NCI-H2107 treated with DMSO at 0.1 percent for 48 hours (cell line): ENCODE measurements at regions not wholly inside any gene's neighbourhood (a gene's known extent, or its start where the extent isn't known, plus 50 kb on each side); places are given as distances from the start of the nearest gene placed in this dataset.

Experiments used
- DNase-seq: peaks from one replicate; lab custom pipeline; 2025; ENCODE audit not compliant: unreplicated experiment; lab: John Stamatoyannopoulos, UW

GRCh38 chr2:13091455-13091854 is 374.7 kb downstream of the TRIB2 start:
- DNase-seq = no peak

GRCh38 chr2:13091861-13092378 is 375.2 kb downstream of the TRIB2 start:
- DNase-seq = no peak

- DNase-seq = no peak
Observed at GRCh38 chr2:13093416-13093991, 376.8 kb downstream of the TRIB2 start.

GRCh38 chr2:13102397-13103063 is 385.8 kb downstream of the TRIB2 start:
- DNase-seq = no peak

GRCh38 chr2:13103151-13103550 is 386.4 kb downstream of the TRIB2 start:
- no peak for DNase-seq

GRCh38 chr2:13103778-13104493 is 387.2 kb downstream of the TRIB2 start:
- no peak for DNase-seq

GRCh38 chr2:13104723-13105122 is 388.0 kb downstream of the TRIB2 start:
- no peak for DNase-seq

GRCh38 chr2:13106302-13106701 is 389.6 kb downstream of the TRIB2 start:
- no peak for DNase-seq

GRCh38 chr2:13109516-13109915 is 392.8 kb downstream of the TRIB2 start:
- DNase-seq = no peak

- no peak for DNase-seq
Observed at GRCh38 chr2:13110825-13111224, 394.1 kb downstream of the TRIB2 start.

GRCh38 chr2:13113002-13113401 is 396.3 kb downstream of the TRIB2 start:
- DNase-seq = no peak

GRCh38 chr2:13114391-13114790 is 397.7 kb downstream of the TRIB2 start:
- DNase-seq = no peak

GRCh38 chr2:13115643-13116042 is 398.9 kb downstream of the TRIB2 start:
- DNase-seq = no peak

GRCh38 chr2:13121096-13121495 is 404.4 kb downstream of the TRIB2 start:
- no peak for DNase-seq

- DNase-seq = no peak
Observed at GRCh38 chr2:13128139-13128538, 411.4 kb downstream of the TRIB2 start.

- no peak for DNase-seq
Observed at GRCh38 chr2:13135369-13135768, 418.6 kb downstream of the TRIB2 start.

GRCh38 chr2:13135856-13136255 is 419.1 kb downstream of the TRIB2 start:
- no peak for DNase-seq

GRCh38 chr2:13137679-13138078 is 420.9 kb downstream of the TRIB2 start:
- no peak for DNase-seq

- DNase-seq = no peak
Observed at GRCh38 chr2:13141315-13141714, 424.6 kb downstream of the TRIB2 start.

- DNase-seq = no peak
Observed at GRCh38 chr2:13143451-13143850, 426.7 kb downstream of the TRIB2 start.

- DNase-seq = no peak
Observed at GRCh38 chr2:13156916-13157315, 440.2 kb downstream of the TRIB2 start.

- DNase-seq = no peak
Observed at GRCh38 chr2:13158466-13158865, 441.7 kb downstream of the TRIB2 start.
